ENCODE measurements at regions not wholly inside any gene's neighbourhood (a gene's known extent, or its start where the extent isn't known, plus 50 kb on each side); places are given as distances from the start of the nearest gene placed in this dataset.

DNA sequence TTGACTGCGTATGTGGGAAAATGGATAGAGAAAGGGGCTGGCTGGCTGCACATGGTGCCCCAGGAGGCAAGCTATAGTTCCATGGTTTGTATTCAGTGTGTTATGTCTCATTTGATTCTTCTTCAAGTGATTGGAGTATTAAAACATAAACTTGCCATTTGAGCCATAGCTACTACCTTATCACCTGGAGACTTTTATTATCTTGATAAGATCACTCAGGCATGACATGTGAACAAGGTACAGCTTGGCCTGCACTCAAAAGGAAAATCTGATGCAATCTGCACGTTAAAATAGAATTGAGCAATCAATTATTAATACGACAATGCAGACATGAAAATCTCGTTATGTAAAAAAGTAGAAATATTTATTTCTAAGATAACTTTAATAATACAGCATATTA lies 116.9 kb downstream of the RND3 start:
- Histone ChIP-seq H3K9me3 (ENCODE audit: control insufficient read depth in 1 of 2, insufficient read depth in 1 of 2, low read length in 2 of 2) (peaks cover 0 to 5% of the 10 kb centered on the region in 2 experiments), H3K36me3 (ENCODE audit: insufficient read depth, low read length) (no peaks in the 10 kb centered on the region), H3K4me1 (ENCODE audit: insufficient read depth, low read length) (no peaks in the 10 kb centered on the region), H3K27me3 (ENCODE audit: control insufficient read depth in 1 of 2, insufficient read depth in 2 of 2, low read length in 2 of 2) (no peaks in the 10 kb centered on the region), H3K4me3 (ENCODE audit: low read length) (no peak overlapping the region), H3K27ac (ENCODE audit: low read depth in 1 of 2, low read length in 2 of 2) (no peak overlapping the region)
- intact Hi-C loops (cut with DNase I, micrococcal nuclease) = no loop called here
- Mint-ChIP-seq H3K9me3 (peaks cover 4% of the 10 kb centered on the region), H3K27me3 (no peaks in the 10 kb centered on the region), H3K36me3 (ENCODE audit: low read depth) (no peaks in the 10 kb centered on the region), H3K27ac (no peak overlapping the region), H3K4me1 (ENCODE audit: low read depth) (no peaks in the 10 kb centered on the region), H3K4me3 (no peak overlapping the region)
- ATAC-seq (ENCODE audit: poor library complexity) (no peak), DNase-seq (no peak)
- ChIA-PET POLR2A (no interaction called here), CTCF (no interaction called here)
- TF ChIP-seq, protein P1, sequence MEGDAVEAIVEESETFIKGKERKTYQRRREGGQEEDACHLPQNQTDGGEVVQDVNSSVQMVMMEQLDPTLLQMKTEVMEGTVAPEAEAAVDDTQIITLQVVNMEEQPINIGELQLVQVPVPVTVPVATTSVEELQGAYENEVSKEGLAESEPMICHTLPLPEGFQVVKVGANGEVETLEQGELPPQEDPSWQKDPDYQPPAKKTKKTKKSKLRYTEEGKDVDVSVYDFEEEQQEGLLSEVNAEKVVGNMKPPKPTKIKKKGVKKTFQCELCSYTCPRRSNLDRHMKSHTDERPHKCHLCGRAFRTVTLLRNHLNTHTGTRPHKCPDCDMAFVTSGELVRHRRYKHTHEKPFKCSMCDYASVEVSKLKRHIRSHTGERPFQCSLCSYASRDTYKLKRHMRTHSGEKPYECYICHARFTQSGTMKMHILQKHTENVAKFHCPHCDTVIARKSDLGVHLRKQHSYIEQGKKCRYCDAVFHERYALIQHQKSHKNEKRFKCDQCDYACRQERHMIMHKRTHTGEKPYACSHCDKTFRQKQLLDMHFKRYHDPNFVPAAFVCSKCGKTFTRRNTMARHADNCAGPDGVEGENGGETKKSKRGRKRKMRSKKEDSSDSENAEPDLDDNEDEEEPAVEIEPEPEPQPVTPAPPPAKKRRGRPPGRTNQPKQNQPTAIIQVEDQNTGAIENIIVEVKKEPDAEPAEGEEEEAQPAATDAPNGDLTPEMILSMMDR (IDR thresholded peaks at IDR 0.05) = no peak

DNA sequence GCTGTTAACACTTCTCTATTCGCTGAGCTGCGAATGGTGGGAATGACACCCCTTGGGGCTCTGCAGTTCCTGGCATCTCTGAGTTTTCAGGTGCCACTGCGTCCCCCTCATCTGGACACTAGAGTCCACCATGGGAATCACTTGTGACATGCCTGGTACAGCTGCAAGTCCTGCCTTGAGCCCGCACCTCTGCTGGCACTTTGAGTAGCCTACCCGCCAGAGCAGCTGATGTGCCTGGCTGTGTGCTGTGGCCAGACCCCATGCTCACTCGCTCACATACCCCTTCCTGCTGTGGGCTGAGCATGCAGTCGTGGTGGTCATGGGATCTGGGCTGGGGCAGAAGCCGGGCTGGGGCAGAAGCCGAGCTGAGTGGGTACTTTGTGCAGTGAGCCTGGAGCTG lies 117.6 kb downstream of the RND3 start:
- Mint-ChIP-seq H3K9me3 (peaks cover 4% of the 10 kb centered on the region), H3K27ac (no peak overlapping the region), H3K27me3 (no peaks in the 10 kb centered on the region), H3K4me1 (ENCODE audit: low read depth) (no peaks in the 10 kb centered on the region), H3K36me3 (ENCODE audit: low read depth) (no peaks in the 10 kb centered on the region), H3K4me3 (no peak overlapping the region)
- DNase-seq = no peak
- no peak overlapping the region for H3K27ac ChIP-seq (ENCODE audit: low read depth in 1 of 2, low read length in 2 of 2)
- no peaks in the 10 kb centered on the region for H3K36me3 ChIP-seq (ENCODE audit: insufficient read depth, low read length)
- ATAC-seq (ENCODE audit: poor library complexity) = no peak
- TF ChIP-seq, protein P1 (IDR thresholded peaks at IDR 0.05) = no peak
- H3K9me3 ChIP-seq (ENCODE audit: control insufficient read depth in 1 of 2, insufficient read depth in 1 of 2, low read length in 2 of 2) = peaks cover 0 to 5% of the 10 kb centered on the region in 2 experiments
- H3K4me3 ChIP-seq (ENCODE audit: low read length) = no peak overlapping the region
- H3K27me3 ChIP-seq (ENCODE audit: control insufficient read depth in 1 of 2, insufficient read depth in 2 of 2, low read length in 2 of 2) = no peaks in the 10 kb centered on the region
- CTCF ChIA-PET = interaction anchor here (1.0 kb wide), 1 partner anchor 15 kb away, joined by 4 read pairs; no protein-coding TSS in a partner anchor
- H3K4me1 ChIP-seq (ENCODE audit: insufficient read depth, low read length) = no peaks in the 10 kb centered on the region
- POLR2A ChIA-PET = no interaction called here
- intact Hi-C loops (cut with DNase I, micrococcal nuclease) = no loop called here

DNA sequence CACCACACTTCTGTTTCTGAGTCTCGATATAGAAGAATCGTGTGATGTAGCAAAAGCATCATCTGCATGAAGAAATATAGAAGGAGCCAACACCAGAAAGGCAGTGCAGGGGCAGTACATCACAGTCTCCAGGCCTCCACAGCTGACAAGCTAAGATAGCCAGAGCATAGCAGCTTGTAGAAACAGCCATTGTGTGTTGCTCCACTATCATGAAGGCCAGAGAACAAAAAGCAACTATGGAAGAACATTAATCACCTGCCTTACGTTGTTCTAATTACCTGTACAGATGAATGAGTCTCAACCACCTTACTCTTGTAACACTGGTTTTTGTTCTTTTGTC lies 129.0 kb downstream of the RND3 start:
- no peak for DNase-seq
- Histone ChIP-seq H3K4me3 (ENCODE audit: low read length) (no peak overlapping the region), H3K27ac (ENCODE audit: low read depth in 1 of 2, low read length in 2 of 2) (no peak overlapping the region), H3K36me3 (ENCODE audit: insufficient read depth, low read length) (no peaks in the 10 kb centered on the region), H3K4me1 (ENCODE audit: insufficient read depth, low read length) (no peaks in the 10 kb centered on the region), H3K27me3 (ENCODE audit: control insufficient read depth in 1 of 2, insufficient read depth in 2 of 2, low read length in 2 of 2) (no peaks in the 10 kb centered on the region), H3K9me3 (ENCODE audit: control insufficient read depth in 1 of 2, insufficient read depth in 1 of 2, low read length in 2 of 2) (peaks cover 0 to 5% of the 10 kb centered on the region in 2 experiments)
- H3K27me3 Mint-ChIP-seq = no peaks in the 10 kb centered on the region
- no peak overlapping the region for H3K4me3 Mint-ChIP-seq
- intact Hi-C loops (cut with DNase I, micrococcal nuclease) = no loop called here
- H3K36me3 Mint-ChIP-seq (ENCODE audit: low read depth) = no peaks in the 10 kb centered on the region
- ChIA-PET CTCF (no interaction called here), POLR2A (no interaction called here)
- H3K4me1 Mint-ChIP-seq (ENCODE audit: low read depth) = no peaks in the 10 kb centered on the region
- no peak overlapping the region for H3K27ac Mint-ChIP-seq
- H3K9me3 Mint-ChIP-seq = peaks cover 5% of the 10 kb centered on the region
- ATAC-seq (ENCODE audit: poor library complexity) = no peak
- TF ChIP-seq, protein P1 (IDR thresholded peaks at IDR 0.05) = no peak

Measured in CD4-positive, alpha-beta T cell (primary cell).